Activated T-helper 9 cell treated with anti-CD3 and anti-CD28 coated beads, Interleukin-2, amount 50 U/mL, for 16 hours (primary cell): ENCODE measurements at regions not wholly inside any gene's neighbourhood (a gene's known extent, or its start where the extent isn't known, plus 50 kb on each side); places are given as distances from the start of the nearest gene placed in this dataset.

Experiments used
- DNase-seq: peaks from one replicate; pipeline ENCODE4 v3.0.0-alpha.2; 2020; ENCODE audit warnings: low read depth

DNA sequence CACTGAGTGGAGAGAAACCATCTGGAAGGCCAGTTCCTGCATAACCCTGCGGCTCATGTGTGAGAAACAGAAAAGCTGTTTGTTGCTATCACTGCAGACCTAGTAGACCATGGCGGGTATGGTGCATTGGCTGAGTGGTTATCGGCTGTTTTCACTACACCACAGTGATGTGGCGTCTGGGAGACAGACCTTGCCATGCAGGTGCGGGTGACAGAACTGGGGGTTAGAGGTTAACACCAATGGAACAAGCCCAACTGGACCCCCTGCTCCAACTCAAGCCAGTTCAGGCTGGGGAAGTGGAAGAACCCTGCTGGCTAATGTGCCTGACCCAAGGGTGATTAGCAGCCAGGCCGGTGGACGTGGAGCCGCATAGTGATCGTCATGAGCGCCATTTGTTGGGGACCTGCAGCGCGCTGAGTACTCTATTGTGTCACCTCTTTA, 91.9 kb downstream of the IRF8 start:
- DNase-seq, result no peak

DNA sequence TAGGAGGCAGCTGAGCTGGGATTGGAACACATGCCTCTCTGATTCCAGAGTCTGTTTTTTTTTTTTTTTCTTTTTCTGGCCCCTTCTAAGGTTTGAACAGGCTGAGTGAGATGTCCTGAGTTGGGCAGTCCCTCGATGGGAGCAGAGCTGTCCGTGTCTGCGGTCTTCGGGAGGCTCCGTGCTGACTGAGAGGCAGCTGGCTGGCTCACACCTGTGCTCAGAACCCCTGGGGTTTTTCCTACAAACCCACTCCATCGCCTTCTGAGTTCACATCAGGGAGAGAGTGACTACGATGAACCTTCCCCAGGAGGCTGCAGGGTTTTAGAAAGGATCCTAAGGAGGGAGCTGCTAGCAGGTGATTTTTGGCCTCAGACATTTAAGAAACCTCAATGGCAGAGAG, 92.5 kb downstream of the IRF8 start:
- no peak for DNase-seq

DNA sequence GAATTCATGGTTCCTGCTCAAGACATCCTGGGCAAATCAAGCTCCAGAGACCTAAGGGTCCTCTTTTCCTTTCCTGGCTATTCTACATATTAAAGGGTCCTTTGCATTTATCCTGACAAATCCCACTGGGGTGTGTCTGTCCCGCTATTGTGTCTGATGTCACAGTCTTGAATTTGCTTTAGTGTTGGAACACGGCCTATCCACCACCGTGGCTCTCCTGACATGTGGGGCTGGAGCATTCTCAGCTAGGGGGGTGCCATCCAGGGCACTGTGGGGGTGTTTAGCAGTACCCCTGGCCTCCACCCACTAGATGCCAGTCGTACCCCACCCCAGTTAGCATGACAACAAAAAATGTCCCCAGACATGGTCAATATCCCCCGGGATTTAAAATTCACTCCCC, 92.9 kb downstream of the IRF8 start:
- DNase-seq, result no peak

DNA sequence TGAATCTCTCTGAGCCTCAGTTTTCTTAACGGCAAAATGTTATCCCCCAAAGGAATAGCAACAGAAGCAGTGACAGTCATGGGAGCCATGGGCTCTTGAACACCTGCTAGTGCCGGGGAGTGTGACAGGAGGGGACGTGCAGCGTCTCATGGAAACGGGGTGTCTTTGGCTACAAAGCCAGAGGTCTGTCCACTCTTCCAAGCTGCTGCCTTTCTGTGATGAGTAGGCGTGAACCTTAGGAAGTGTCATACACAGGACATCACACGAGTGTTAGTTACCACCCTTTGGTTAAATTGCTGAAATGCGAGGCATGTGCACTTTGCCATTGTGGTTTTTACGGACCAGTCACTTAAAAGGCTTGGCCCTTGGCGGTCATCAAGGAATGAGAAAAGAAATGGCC, 93.4 kb downstream of the IRF8 start:
- DNase-seq, result no peak

DNA sequence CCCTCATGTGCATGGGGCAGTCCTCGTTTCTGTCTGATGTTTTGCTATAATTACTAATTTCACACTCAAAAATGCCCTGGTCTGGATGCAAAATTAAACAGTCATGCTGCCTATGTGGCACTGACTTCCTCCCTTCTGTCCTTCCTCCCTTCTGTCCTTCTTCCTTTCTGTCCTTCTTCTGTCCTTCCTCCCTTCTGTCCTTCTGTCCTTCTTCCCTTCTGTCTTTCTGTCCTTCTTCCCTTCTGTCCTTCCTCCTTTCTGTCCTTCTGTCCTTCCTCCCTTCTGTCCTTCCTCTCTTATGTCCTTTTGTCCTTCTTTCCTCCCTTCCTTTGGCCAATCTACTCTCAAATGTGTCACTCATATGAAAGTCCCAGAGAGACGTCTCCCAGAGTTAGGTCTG, 93.8 kb downstream of the IRF8 start:
- no peak for DNase-seq

DNA sequence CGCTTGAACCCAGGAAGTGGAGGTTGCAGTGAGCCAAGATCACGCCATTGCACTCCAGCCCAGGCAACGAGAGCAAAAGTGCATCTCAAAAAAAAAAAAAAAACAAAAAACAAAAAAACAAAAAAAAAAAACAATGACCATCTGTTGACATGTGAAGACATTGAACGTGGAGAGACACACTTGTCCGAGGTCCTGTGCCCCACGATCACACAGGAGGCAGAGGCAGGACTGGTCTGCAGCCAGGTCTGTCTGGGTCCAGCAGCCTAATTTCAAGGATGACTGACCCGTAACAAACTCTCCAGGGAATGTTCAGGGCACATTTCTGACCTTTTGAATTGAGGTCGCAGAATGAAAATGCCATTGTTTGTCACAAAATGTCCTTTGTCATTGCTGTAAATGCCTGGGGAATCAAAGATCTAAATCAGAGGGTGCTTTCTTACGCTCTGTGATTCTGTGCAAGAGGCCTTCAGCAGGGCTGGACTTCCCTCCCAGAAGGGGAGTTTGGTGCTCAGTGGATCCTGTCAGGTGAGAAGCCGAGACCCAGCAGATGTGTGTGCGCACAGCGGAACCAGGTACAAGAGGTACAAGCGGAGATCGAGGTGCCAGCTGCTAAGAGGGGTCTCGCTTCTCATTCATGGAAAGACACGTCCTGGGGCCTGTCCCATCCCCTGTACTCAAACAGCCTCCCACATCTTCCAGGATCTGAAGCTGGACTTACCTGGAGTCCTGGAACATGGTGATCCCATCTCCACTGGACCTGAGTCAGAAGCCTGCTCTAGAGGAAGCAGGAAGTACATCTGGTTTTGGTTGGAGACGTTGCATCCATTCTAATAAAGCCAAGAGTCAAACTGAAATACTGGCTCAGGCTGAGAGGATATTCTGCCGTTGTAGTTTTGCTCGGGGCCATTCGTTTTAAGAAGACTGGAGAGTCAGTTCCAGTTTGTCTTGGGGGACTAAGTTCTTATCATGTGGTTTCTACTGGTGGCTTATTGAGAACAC, 95.8 kb downstream of the IRF8 start:
- no peak for DNase-seq

DNA sequence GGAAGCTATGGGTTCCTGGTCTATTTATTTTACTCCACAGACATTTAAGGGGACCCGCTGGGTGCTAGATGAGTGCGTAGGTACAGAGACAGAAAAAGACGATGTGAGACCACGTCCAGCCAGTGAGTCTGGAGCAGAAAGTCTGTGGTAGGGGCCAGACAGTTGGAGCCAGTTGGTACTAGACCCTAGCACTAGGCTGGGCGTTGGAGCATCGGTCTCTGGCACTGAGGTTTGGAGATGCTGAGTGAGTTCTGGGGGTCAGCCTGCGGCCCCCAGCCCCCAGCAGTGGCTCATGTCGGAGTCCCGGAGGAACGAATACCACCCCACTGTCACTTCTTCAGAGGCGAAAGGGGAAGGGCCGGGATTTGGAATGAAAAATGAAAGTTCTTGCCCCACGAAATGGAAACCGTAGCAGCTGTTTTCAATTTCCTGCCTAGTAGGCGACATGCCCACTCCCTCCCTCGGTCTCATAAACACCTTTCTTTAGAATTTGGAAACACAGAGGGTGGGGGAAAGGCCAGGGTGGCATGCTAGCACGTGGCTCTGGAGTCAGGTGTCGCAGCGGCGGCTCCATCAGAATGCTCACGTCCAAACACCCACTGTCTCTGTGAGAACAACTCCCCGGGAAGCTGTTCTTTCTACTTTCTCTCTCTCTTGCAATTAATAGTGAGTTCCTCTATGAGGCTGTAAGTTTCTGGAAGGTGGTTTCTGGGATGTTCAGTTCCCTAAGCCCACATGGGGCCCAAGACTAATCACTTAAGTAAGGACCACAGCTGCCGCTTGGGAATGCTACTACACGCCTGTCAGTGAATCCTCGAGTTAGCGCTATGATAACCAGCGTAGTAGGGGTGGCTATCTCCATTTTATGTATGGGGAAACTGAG, 96.8 kb downstream of the IRF8 start:
- DNase-seq, result no peak

DNA sequence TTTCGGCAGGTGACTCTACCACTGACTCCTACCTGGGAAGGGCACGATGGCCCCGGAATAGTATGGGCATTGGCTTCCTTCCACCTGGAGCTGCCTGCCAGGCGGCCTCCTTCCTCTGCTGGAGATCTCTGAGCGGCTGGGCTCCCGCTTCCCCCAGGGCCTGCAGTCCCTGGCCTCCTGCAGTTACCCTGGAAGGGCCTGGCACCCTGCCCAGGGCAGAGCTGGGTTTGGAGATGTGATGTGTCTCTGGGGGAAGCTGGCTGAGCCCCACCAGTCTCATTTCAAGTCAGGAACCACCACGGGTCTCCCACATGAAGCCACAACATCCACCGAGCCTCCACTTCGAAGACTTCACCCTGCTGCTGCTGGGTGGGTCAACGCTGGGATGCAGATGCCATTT, 97.9 kb downstream of the IRF8 start:
- DNase-seq, result no peak

DNA sequence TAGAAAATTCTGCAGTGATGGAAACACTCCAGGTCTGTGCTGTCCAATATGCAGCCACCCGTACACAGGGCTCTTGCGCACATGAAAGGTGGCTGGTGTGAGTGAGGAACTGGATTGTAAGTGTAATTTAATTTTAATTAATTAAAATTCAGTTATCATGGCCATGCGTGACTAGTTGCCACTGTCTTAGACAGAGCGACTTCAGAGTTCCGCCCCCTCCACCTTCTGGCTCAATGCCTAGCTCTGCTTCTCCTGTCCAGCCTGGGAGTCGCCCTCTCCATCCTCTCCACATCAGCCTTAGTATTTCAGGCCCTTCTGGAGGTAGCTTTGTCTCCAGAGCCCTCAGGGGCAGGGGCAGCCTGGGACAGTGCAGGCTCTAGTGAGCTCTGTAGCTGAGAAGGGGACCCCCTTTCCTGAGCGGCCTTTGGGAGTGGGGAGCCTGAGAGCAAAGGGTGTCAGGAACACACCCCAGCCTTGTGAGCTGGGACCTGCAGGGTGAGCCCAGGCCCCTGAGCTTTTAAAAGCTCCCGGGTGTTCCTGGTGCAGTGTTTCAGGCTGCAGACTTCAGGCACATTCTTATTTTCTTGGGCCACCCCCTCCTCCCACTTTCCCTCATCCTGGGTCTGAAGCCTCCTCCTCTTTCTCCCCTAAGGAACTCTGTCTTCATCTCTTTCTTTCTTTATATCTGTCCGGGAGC, 99.4 kb downstream of the IRF8 start:
- DNase-seq, result no peak

DNA sequence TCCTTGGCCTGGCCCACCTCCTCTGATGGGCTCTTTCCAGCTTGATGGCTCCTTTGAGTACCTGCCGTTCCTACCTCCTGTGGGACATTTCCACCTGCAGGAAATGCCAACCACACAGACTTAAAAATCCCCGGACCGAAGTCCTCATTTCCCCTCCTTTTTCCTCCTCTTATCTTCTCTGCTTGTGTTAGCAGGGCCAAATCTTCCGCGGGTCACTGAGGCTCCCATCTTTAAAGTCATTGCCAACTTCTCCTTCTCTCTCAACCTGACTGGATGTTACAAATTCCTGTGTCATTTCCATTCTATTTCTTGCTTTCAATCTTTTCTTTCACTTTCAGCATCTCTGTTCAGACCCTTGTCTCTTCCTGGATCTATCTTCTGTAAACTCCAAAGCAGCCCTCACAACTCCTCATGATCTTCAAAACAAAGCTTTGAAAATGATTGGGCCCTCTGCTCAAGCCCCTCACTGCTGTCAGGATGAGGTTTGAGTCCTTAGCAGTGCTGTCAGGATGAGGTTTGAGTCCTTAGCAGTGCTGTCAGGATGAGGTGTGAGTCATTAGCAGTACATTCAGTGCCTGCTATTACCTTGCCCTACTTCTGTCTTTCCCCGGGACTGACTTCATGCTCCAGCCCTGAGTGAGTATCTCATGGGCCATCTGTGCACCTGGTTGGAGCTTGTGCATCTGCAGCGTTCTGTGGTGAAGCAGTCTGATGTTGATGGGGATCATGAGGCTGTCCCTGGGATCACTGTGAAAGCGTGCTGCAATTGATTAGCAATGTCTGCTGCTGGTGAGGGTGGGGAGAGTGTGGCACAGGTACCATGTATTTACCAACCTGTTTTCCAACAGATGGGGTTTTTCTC, 100.1 kb downstream of the IRF8 start:
- no peak for DNase-seq

DNA sequence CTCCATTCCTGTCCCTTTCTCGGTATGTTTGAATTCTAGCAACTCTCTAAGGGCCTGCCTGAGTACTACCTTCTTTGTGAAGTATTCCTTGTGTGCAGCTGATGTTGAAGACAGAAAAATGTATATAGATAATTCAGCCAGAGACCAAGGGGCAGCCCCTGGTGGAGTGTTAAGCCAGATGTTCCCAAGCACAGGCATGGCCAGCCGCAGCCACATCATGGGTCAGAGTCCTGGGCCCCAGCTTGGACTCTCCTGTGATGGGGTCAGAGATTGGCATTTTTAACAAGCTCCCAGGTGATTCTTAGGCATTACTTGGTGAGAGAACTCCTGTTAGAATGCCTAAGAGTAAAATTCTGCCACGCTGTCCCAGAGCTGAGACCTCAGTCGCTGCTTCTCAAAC, 100.8 kb downstream of the IRF8 start:
- no peak for DNase-seq

DNA sequence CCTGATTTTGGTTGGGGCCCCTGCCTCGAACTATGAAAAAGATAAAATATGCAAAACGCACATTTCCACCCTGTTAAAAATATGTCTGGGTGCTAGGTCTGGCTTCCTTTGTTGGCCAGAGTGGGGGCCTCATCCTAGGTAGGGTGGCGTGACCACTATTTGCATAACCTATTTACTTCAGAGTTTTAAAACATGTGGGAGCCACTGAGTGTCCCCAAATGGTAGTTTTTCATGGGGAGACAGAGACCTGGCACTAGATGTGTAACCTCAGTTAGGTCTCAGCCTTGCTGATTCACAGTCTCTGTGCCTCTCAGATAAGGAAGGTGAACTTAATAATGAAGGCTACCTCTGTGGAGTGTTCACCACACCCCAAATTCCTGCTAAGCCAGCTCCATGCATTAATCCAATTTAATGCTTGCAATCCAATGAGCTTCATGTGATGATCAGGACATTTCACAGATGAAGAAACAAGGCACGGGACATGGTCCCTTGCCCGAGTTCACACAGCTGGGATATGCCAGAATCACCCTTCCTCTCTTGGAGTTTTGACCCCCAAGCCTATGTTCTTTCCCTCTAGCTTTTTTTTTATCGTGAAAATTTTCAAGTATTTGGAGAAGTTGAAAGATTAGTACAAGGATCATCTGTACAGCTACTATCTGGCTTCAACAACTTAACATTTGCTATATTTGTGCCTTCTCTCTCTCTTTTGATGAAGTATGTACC, 103.4 kb downstream of the IRF8 start:
- no peak for DNase-seq

DNA sequence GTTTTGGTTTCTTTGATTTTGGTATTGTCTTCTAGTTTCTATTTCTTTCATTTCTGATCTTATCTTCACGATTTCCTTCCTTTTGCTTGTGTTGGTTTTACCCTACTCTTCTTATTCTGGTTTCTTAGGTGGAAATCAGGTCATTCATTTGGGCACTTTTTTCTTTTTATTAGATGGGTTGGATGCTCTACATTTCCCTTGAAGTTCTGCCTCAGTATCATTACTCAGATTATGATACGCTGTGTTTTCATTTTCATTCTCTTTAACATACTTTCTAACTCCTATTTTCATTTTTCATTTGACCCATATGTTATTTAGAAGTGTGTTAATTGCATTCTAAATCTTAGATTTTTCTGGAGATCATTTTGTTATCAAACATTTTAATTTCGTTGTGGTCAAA, 108.6 kb downstream of the IRF8 start:
- no peak for DNase-seq

DNA sequence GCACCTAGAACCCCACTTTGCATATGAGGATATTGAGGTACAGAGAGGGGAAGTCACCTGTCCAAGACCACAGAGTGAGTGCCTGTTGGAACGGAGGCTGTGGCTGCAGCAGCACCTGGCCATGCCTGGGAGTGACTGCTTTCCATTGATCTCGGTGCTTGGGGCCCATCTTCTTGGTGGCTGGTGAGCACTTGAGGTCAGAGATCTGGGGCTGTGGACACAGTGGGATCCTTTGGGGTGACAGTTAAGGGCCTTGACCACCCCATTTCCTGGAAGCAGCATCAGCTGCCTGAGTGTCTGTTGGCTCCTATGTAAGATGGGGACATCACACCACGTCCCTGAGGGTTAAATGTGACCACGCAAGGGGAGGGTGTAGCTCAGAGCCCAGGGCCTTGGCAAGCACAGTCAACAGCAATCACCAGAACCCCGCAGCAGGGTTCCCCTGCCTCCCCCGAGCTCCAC, 111.7 kb downstream of the IRF8 start:
- DNase-seq, result no peak

DNA sequence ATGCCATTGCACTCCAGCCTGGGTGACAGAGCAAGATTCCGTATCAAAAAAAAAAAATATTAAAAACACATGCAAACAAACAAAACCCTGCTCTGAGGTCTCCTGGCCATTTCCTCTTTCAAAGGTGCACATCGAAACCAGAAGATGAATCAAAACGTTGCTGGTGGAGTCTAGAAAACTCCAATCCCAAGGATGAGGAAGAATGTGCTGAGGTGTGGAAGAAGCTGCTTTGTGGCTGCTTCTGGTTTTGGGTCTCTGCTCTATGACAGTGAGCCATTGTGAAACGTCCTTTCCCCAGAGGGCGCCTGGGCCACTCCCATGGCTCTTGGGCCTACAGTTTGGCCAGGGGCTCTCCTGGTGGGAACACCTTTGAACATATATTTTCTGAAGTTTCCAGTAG, 112.6 kb downstream of the IRF8 start:
- DNase-seq, result no peak

DNA sequence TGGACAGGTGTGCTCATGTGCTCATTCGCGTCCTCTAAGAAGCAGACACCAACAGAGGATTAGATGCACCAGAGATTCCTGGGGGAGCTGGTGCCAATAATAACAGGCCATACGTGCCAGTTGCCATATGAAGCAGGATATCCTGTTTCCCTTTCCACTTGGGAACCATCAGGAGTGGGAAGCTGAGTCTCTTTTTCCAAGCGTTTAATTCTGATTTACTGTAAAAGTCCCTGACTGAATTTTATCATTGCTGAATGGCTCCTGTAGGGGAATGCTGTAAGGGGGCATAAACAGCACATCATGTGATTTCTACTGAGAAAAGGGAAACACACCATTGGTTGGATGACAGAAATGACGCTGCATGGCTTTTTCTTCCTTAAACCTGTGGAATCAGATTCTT, 113.3 kb downstream of the IRF8 start:
- no peak for DNase-seq

DNA sequence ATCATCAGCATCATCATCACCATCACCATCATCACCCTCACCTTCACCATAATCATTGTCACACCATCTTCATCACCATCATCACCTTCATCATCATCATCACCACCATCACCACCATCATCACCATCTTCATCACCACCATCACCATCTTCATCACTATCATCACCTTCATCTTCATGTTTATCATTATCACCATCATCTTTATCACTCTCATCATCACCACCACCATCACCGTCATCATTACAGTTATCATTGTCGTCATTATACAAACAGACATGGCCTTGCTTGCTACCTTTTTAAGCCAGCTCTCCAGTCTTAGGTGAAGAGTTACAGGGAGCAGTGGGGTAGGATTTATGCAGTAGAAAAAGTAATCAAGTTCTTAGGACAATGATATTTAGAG, 114.9 kb downstream of the IRF8 start:
- DNase-seq, result no peak

DNA sequence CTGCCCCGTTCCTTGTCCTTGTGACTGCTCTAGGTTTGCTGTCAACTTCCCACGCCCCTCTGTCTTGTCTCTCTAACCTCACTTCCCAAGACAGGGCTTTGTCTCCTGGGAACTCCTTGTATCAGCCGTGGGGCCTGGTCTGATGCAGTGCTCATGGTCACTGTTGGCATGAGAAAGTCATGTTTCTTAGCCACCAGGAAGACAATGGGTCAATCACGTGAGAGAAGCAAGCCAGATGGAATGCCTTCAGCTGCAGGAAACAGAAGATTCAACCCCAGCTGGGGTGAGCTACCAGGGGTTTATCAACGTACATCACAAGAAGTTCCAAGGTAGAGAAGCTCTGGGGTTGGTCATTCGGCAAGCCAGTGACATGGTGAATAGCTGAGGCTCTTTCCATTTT, 116.6 kb downstream of the IRF8 start:
- DNase-seq, result no peak

DNA sequence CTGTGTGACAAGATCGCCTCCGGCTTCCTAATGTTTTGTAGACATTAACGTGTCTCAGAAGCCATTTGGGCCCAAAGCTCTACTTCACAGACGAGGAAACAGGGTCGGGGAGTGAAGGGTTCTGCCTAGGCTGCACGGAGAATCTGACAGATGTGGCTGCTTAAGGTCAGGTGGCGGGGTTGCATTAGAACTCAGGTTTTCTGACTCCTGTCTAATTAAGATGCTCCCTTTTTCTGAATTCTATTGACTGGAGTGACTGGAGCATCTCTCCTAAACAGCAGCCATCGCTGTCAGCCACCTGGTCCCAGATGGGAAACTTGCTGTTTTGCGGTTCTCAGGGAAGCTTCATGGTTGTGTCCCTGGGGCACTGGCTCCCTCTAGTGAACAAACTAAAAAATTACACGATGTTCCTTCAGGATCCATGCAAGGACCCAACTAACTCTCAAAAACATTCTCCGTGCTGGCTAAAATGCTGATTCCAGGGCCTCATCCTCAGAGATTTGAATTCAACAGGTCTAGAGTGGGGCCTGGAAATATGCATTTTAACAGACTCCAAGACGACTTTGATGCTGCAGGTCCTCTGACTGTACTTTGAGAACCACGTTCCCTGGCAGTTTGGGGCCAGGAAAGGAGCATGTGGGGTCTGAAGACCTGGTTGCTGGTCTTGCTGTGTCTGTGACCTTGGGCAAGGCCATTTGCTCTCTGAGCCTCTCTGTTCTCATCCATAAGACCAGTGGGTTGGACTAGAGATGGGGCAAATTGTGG, 117.4 kb downstream of the IRF8 start:
- DNase-seq, result peak; percentile 8

DNA sequence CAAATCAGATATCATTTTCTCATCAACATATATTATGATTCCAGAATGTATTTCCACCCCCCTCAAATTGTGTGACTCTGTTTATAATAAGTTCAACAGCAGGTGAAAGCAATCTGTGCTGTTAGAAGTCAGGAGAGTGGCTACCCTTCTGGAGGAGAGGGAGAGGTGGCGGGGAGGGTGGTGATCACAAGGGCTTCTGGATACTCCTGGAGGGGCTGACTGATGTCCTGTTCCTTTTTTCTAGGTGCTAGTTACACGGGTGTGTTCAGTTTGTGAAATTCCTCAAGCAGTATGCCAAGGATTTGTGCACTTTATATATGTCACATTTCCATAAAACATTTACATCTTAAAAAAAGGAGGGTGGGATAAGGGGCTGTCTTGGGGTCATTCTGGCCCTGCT, 119.1 kb downstream of the IRF8 start:
- DNase-seq, result no peak
